Stimulated activated CD4-positive, alpha-beta T cell treated with anti-CD3 and anti-CD28 coated beads, Interleukin-15, amount 100 ng/mL, for 48 hours (primary cell): ENCODE measurements at regions not wholly inside any gene's neighbourhood (a gene's known extent, or its start where the extent isn't known, plus 50 kb on each side); places are given as distances from the start of the nearest gene placed in this dataset.

Source experiments
- DNase-seq, 2 donors: peaks; one replicate each; pipeline ENCODE4 v3.0.0-alpha.2; 2020; ENCODE audit warnings: low read depth in 2 of 2

- DNase-seq, result no peak
Measured at GRCh38 chr20:40449144-40449690, 239.8 kb downstream of the MAFB start.

GRCh38 chr20:40446888-40447287 lies 242.1 kb downstream of the MAFB start:
- DNase-seq, result no peak

DNA sequence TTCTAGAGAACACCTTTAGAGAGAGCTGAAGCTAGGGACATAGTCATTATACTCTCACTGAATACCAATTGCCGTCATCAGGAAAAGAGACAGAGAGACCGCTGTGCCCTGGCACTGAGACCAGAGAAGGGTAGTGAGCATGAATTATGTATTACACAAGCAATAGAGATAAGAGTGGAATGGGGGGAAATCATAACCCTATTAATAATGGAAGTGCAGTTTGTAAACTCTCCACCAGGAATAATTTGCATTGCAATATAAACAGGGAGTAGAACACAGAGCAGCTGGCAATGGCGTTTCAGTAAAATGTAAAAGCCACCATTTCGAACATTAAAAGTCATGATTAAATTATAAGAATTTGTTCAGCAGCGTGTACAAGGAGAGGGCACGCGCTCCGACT lies 244.5 kb downstream of the MAFB start:
- no peak for DNase-seq

- no peak for DNase-seq
Measured at GRCh38 chr20:40443753-40444152, 245.3 kb downstream of the MAFB start.

DNA sequence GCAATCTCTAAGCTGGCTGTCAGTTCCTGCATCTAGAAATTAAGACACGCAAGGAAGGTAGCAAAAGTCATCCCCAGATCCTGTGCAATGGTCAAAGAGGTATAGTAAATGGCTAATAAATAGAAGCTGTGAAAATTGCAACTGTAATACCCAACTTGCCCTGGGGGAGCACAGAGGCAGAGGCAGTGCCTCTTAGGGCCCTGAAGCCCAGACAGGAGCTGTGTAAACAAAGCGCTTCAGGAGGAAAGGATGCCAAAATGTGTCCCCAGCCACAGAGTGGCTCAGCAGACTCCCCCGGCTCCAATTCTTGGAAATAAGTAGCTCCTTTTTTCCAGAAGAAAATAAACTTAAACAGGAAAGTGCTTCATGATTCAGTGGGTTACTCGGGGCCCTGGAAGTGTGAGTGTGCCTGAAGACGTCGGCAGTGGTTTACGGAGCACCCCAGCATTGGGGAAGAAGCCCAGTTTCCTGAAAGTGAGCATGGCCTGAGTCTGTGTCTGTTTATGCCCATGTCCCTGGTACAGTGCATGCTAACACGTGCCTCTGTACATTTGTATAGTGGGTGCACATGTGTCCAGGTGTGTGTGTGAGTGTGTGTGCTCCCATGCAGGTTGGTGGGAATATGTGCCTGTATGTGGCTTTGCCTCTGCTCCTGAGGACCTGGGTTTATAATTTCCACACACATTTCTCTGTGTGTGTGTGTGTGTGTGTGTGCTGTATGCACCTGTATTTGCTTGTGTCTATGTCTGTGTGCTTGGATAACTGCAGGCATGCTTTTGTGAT lies 246.7 kb downstream of the MAFB start:
- no peak for DNase-seq

GRCh38 chr20:40441771-40442170 lies 247.3 kb downstream of the MAFB start:
- no peak for DNase-seq

DNA sequence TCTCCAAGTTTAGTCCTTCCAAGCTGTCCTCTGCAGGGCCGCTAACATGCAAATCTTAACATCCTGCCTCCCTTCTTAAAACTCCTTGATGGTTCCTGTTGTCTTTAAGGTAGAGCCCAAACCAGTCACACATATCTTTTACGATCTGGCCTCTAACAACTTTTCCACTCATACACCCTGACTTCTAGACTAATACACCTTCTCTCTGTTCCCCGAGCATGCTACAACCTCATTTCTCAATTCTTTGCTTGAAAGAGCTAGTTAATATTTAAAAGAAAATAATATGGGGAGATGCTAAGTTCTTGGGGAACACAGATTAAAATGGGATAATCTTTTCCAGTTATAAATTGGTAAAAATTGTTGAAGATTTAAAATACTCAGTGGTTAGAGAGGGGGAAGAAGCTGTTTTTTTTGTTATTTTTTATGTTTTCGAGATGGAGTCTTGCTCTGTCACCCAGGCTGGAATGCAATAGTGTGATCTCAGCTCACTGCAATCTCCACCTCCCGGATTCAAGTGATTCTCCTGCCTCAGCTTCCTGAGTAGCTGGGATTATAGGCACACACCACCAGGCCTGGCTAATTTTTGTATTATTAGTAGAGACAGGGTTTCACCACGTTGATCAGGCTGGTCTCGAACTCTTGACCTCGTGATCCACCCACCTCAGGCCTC lies 250.7 kb downstream of the MAFB start:
- no peak for DNase-seq

- no peak for DNase-seq
Measured at GRCh38 chr20:40436011-40436410, 253.0 kb downstream of the MAFB start.

DNA sequence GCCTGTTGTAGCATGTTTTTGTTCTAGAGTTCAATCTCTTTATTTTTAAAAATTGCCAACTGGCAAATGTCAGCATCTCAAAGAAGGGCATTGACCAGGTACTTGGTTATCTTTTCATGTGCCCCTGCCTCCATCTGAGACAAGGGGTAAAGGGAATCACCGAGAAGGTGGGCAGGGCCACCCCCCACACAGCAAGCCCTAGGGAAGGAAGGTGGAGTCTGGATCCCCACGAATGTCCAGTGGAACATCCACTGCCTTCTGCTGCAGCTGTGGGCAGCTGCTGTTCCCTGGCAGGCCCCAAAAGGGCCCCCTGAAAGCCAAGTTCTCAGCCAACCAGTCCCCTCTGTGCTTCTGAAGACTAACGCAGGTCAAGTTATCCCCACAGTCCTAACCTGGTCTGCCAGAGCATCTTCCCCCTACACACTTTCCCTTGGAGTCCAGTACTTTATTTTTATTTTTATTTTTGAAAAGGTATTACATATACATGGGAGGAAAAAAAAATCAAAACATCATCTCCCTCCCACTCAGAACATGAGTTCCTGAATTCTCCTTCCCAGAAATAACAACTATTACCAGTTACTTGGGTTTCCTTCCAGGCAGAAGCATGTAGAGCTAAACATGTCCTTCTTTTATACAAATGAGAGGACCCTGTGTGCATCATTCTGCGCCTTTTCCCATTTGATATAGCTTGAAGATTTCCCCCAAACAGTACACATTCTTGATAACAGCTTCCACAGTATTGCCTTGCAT lies 253.7 kb downstream of the MAFB start:
- DNase-seq, result no peak

DNA sequence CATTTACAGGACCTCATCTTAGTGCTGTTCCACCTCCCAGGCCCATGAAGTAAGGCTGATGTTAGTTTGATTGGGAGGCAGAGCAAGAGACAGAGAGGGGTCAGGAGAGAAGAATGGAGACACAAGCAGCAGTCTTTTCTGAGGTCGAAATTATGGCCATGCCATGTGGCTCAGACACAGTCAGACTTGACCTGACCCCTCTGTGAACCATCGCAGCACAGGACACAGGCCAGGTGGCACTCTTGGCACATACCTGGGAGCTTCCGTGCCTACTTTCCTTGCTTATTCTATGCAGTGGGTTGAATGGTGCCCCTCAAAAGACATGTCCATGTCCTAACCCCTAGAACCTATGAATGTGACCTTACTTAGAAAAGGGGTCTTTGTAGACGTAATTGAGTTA lies 254.9 kb downstream of the MAFB start:
- DNase-seq, result no peak

- no peak for DNase-seq
Measured at GRCh38 chr20:40433341-40433861, 255.6 kb downstream of the MAFB start.

DNA sequence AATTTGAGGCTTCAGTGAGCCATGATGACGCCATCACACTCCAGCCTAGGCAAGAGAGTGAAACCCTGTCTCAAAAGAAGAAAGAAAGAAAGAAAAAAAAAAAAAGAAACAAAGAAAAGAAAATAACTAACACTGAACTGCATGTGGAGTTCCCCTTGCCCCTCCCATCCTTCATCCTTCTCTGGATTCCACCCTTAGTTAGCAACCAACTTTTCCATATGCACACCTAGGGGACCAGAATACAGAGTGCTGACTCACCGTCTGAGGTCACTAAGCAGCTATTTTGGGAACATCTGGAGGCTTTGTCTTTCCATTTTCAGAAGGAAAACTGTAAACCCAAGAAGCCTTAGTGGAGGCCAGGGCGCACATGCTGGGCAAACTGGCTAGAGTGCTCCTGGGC lies 257.4 kb downstream of the MAFB start:
- no peak for DNase-seq

- DNase-seq, result no peak
Measured at GRCh38 chr20:40431112-40431511, 257.9 kb downstream of the MAFB start.

- DNase-seq, result no peak
Measured at GRCh38 chr20:40427026-40427425, 262.0 kb downstream of the MAFB start.

DNA sequence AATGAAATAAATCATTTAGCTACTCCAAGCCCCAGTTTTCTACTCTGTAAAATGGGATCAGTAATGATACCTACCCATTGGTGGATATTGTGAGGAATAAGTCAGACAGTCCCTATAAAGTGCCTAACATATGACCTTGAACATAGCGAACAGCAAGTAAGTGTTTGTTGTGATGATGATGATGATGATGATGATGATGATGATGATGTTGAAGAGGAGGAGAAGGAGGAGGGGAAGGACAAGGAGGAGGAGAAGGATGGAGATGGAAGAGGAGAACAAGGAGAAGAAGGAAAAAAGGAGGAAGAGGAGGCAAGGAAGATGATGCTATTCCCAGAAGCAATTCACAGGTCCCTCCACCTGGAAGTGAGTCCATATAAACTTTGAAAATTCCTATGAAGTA lies 264.3 kb downstream of the MAFB start:
- no peak for DNase-seq

- no peak for DNase-seq
Measured at GRCh38 chr20:40422656-40423055, 266.4 kb downstream of the MAFB start.

DNA sequence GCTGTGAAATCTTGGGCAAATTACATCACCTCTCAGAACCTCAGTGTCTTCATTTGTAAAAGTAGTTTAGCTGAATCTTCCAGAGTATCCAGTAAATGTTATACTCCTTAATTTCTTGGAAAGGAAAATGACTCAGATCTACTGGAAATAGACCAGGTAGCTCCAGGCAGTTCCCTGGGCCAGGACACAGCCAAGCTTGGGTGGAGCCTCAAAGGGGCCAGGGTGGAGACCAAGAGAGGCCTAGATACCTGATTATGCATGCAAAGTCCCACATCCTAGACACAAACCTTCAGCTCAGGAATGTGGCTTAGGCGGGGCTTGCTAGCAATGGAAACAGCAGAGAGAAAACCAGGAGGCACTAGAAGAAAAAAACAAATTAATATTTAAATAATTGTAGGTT lies 272.8 kb downstream of the MAFB start:
- no peak for DNase-seq

- DNase-seq, result no peak
Measured at GRCh38 chr20:40414843-40415615, 274.0 kb downstream of the MAFB start.

DNA sequence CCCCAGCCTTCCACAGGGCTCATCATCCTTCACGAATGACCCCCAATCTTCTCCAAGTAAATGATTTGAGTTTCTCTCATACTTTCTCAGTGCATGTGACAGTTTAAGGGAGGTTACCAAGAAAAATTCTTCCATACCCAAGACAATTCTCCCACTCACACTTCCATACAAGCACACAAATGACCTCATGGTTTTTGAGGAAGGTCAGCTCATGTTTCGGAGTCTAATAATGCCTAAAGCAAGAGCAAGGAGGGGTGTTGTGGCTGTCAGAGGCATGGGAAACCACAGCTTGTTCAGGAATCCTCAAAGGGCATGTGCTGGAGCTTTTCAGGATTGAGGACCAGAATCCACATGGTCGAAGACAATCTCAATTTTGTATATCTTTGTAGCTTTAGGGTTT lies 279.0 kb downstream of the MAFB start:
- DNase-seq, result no peak

- DNase-seq, result no peak
Measured at GRCh38 chr20:40397467-40397866, 291.6 kb downstream of the MAFB start.
